ENCODE measurements at regions not wholly inside any gene's neighbourhood (a gene's known extent, or its start where the extent isn't known, plus 50 kb on each side); places are given as distances from the start of the nearest gene placed in this dataset.

GRCh38 chr6:84556541-84557335 is 207.7 kb downstream of the TBX18 start:
- no peaks in the 10 kb centered on the region for H3K9me3 ChIP-seq
- TF ChIP-seq Cebpa-rat (IDR thresholded peaks at IDR 0.05): no peak
- H3K27me3 ChIP-seq: no peaks in the 10 kb centered on the region
- no peak overlapping the region for H3K9ac ChIP-seq
- H3K4me2 ChIP-seq: no peak overlapping the region
- no peak overlapping the region for H3K4me3 ChIP-seq
- H3K27ac ChIP-seq: no peak overlapping the region
- no peaks in the 10 kb centered on the region for H3K4me1 ChIP-seq
- H3K36me3 ChIP-seq: no peaks in the 10 kb centered on the region
- H4K20me1 ChIP-seq: no peaks in the 10 kb centered on the region

DNA sequence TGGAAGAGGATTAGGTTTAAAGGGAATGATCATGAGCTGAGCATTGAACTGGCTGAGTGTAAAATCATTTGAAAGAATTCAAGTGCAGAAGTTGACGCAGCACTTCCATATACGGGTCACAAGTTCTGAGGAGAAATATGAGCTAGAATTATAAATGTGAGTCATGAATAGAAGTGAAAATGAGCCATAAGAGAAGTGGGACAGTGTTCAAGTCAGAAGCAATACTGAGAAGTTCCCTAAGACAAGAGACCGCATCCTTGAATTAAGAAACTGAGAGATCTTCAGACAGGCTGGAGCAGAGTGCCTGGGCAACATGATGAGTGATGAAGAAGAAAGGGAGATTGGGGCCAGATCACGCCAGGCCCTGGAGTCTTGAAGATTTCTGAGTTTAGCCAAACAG is 209.7 kb downstream of the TBX18 start:
- Histone ChIP-seq H3K4me3 (no peak overlapping the region), H3K4me1 (no peaks in the 10 kb centered on the region), H4K20me1 (no peaks in the 10 kb centered on the region), H3K27me3 (no peaks in the 10 kb centered on the region), H3K27ac (no peak overlapping the region), H3K9me3 (no peaks in the 10 kb centered on the region), H3K4me2 (no peak overlapping the region), H3K9ac (no peak overlapping the region), H3K36me3 (no peaks in the 10 kb centered on the region)
- no peak for TF ChIP-seq Cebpa-rat (IDR thresholded peaks at IDR 0.05)

- no peaks in the 10 kb centered on the region for H3K9me3 ChIP-seq
- H3K4me3 ChIP-seq: no peak overlapping the region
- no peak for TF ChIP-seq Cebpa-rat (IDR thresholded peaks at IDR 0.05)
- H3K4me2 ChIP-seq: no peak overlapping the region
- no peak overlapping the region for H3K27ac ChIP-seq
- H4K20me1 ChIP-seq: no peaks in the 10 kb centered on the region
- no peaks in the 10 kb centered on the region for H3K36me3 ChIP-seq
- H3K9ac ChIP-seq: no peak overlapping the region
- H3K4me1 ChIP-seq: no peaks in the 10 kb centered on the region
- no peaks in the 10 kb centered on the region for H3K27me3 ChIP-seq
These were observed 210.3 kb downstream of the TBX18 start for GRCh38 chr6:84554074-84554473.

DNA sequence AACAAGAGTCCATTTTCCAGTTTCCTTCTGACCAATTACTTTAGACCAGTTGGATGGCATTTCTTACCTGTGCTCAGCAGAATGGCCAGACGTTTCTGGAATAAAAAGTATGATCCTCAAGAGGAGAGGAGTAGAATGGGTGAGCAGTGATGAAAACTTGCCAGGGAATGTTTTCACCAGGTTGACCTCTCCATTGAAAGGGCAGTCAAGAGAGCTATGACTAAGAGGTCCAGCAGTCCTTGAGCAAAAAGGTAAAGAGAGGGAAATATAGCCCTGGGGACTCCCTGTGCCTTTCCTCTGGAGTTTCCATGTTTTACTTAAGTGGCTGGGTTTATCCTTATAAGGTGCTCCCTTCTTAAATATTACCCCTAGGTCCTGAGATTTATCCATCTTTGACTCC is 210.9 kb downstream of the TBX18 start:
- no peaks in the 10 kb centered on the region for H3K27me3 ChIP-seq
- no peak overlapping the region for H3K4me3 ChIP-seq
- no peak overlapping the region for H3K27ac ChIP-seq
- H3K4me2 ChIP-seq: no peak overlapping the region
- H3K9me3 ChIP-seq: no peaks in the 10 kb centered on the region
- no peaks in the 10 kb centered on the region for H3K36me3 ChIP-seq
- no peak for TF ChIP-seq Cebpa-rat (IDR thresholded peaks at IDR 0.05)
- no peak overlapping the region for H3K9ac ChIP-seq
- H3K4me1 ChIP-seq: no peaks in the 10 kb centered on the region
- H4K20me1 ChIP-seq: no peaks in the 10 kb centered on the region

DNA sequence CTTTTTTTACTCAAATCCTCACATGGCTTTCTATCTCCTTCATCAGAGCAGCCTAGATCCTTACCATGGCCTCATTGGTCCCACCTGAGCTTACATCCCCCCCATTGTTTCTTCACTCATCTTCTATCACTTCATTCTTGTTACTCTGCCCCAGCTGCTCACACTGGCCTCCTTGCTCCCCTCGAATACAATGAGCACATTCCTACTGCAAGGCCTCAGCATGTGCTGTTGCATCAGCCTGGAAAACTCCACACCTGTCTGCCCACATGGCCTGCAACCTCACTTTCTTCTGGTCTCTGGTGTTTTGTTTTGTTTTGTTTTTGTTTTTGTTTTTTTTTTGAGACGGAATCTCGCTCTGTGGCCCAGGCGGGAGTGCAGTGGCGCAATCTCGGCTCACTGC is 212.6 kb downstream of the TBX18 start:
- no peak for TF ChIP-seq Cebpa-rat (IDR thresholded peaks at IDR 0.05)
- Histone ChIP-seq H3K4me2 (no peak overlapping the region), H3K9me3 (no peaks in the 10 kb centered on the region), H3K36me3 (no peaks in the 10 kb centered on the region), H3K4me3 (no peak overlapping the region), H3K27me3 (no peaks in the 10 kb centered on the region), H3K27ac (no peak overlapping the region), H3K4me1 (no peaks in the 10 kb centered on the region), H3K9ac (no peak overlapping the region), H4K20me1 (no peaks in the 10 kb centered on the region)

DNA sequence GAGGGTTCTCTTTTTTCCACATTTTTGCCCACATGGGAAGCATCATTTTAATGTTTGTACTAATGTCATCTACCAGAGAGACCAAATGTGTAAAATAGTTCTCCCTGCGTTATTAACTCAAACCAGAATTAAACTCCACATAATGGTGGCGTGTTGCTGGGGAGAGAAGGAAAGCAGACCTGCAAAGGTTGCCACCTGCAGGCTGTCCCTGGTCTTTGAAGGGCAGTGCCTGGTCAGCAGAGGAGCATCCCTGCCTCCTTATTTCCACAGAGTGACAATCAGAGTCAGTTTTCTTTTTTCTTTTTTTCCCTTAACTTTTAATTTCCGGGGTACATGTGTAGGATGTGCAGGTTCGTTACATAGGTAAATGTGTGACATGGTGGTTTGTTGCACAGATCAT is 214.5 kb downstream of the TBX18 start:
- no peak for TF ChIP-seq Cebpa-rat (IDR thresholded peaks at IDR 0.05)
- no peaks in the 10 kb centered on the region for H3K4me1 ChIP-seq
- H3K27ac ChIP-seq: no peak overlapping the region
- no peaks in the 10 kb centered on the region for H3K9me3 ChIP-seq
- no peaks in the 10 kb centered on the region for H4K20me1 ChIP-seq
- H3K4me3 ChIP-seq: no peak overlapping the region
- H3K27me3 ChIP-seq: no peaks in the 10 kb centered on the region
- no peak overlapping the region for H3K9ac ChIP-seq
- no peak overlapping the region for H3K4me2 ChIP-seq
- H3K36me3 ChIP-seq: no peaks in the 10 kb centered on the region

DNA sequence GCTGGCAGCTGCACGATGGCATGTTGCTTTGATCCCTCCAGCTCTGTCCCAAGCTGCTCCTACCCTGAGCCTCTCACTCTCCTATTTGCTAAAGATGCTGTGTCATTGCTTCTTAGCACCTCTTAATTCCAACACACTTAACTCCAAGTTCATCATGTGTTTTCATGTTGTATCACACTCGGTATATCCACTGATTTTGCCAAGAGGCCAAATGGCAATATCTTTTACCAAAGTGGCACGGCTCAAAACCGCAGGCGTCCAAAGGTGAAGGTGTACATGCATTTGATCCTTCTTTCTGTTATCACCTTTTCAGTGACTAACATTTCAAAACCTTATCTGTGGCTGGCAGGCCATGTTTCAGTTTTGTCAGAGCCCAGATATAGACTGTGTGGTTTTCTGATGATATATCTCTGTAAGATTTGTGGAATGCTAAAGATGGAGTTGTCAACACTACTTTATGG is 217.0 kb downstream of the TBX18 start:
- H3K4me3 ChIP-seq: no peak overlapping the region
- no peaks in the 10 kb centered on the region for H3K36me3 ChIP-seq
- H3K9me3 ChIP-seq: no peaks in the 10 kb centered on the region
- no peaks in the 10 kb centered on the region for H3K4me1 ChIP-seq
- no peak for TF ChIP-seq Cebpa-rat (IDR thresholded peaks at IDR 0.05)
- H3K9ac ChIP-seq: no peak overlapping the region
- no peak overlapping the region for H3K4me2 ChIP-seq
- no peaks in the 10 kb centered on the region for H4K20me1 ChIP-seq
- no peak overlapping the region for H3K27ac ChIP-seq
- no peaks in the 10 kb centered on the region for H3K27me3 ChIP-seq

DNA sequence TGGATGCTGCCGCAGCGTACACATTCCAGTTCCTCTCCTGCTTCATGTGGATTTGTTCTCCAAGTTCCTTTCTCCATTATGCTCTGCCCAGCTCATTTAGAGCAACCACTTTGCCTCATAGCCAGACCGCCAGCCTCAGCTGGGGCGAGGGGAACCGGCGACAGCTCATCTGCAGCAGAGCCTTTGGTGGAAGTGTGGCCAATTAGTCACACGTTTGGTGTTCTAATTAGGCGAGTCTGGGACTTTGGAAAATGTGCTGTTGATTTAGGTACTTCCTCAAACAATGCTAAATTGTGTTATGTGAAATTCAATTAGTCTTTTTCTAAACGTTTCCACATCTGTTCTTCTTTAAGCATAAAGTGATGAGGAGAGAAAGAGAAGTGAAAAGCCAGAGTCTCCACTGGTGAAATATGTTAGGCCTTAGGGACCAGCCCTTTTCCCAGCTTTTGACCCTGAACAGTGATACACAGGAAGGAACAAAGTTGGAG is 217.9 kb downstream of the TBX18 start:
- H3K4me2 ChIP-seq: no peak overlapping the region

GRCh38 chr6:84539122-84539856 is 225.1 kb downstream of the TBX18 start:
- no peak for TF ChIP-seq Cebpa-rat (IDR thresholded peaks at IDR 0.05)
- Histone ChIP-seq H3K36me3 (no peaks in the 10 kb centered on the region), H3K4me2 (no peak overlapping the region), H4K20me1 (no peaks in the 10 kb centered on the region), H3K4me3 (no peak overlapping the region), H3K9me3 (no peaks in the 10 kb centered on the region), H3K27ac (no peak overlapping the region), H3K9ac (no peak overlapping the region), H3K27me3 (no peaks in the 10 kb centered on the region), H3K4me1 (no peaks in the 10 kb centered on the region)

More for the DNA sequence above, 217.9 kb downstream of the TBX18 start:
- Histone ChIP-seq H3K36me3 (no peaks in the 10 kb centered on the region), H3K4me3 (no peak overlapping the region), H4K20me1 (no peaks in the 10 kb centered on the region), H3K9me3 (no peaks in the 10 kb centered on the region), H3K27me3 (no peaks in the 10 kb centered on the region), H3K4me1 (no peaks in the 10 kb centered on the region), H3K27ac (no peak overlapping the region), H3K9ac (no peak overlapping the region)
- no peak for TF ChIP-seq Cebpa-rat (IDR thresholded peaks at IDR 0.05)
